GM18511 (cell line): ENCODE measurements at regions not wholly inside any gene's neighbourhood (a gene's known extent, or its start where the extent isn't known, plus 50 kb on each side); places are given as distances from the start of the nearest gene placed in this dataset.

Experiments used
- ATAC-seq: cut with Tn5 transposase; IDR thresholded peaks from one replicate; pipeline ENCODE4 v1.9.1; 2021; ENCODE audit warnings: mild to moderate bottlenecking, moderate library complexity; ENCODE audit not compliant: unreplicated experiment

GRCh38 chr10:130751106-130751840 is 560.2 kb downstream of the TCERG1L start:
- ATAC-seq = no peak

GRCh38 chr10:130751851-130752250 is 559.7 kb downstream of the TCERG1L start:
- no peak for ATAC-seq

- no peak for ATAC-seq
These were observed 554.9 kb downstream of the TCERG1L start for GRCh38 chr10:130756651-130757050.

GRCh38 chr10:130757271-130757670 is 554.2 kb downstream of the TCERG1L start:
- no peak for ATAC-seq

GRCh38 chr10:130757821-130758489 is 553.6 kb downstream of the TCERG1L start:
- ATAC-seq = no peak

GRCh38 chr10:130758529-130758928 is 553.0 kb downstream of the TCERG1L start:
- ATAC-seq = no peak

GRCh38 chr10:130761032-130761575 is 550.4 kb downstream of the TCERG1L start:
- ATAC-seq = no peak

- no peak for ATAC-seq
These were observed 549.7 kb downstream of the TCERG1L start for GRCh38 chr10:130761788-130762301.

- ATAC-seq = no peak
These were observed 549.0 kb downstream of the TCERG1L start for GRCh38 chr10:130762491-130762890.

GRCh38 chr10:130763071-130763470 is 548.5 kb downstream of the TCERG1L start:
- no peak for ATAC-seq

- no peak for ATAC-seq
These were observed 548.0 kb downstream of the TCERG1L start for GRCh38 chr10:130763491-130763890.

- no peak for ATAC-seq
These were observed 546.9 kb downstream of the TCERG1L start for GRCh38 chr10:130764651-130765050.

GRCh38 chr10:130766071-130766470 is 545.5 kb downstream of the TCERG1L start:
- ATAC-seq = no peak

GRCh38 chr10:130767116-130767730 is 544.3 kb downstream of the TCERG1L start:
- ATAC-seq = no peak

GRCh38 chr10:130769146-130770017 is 542.1 kb downstream of the TCERG1L start:
- ATAC-seq = no peak

GRCh38 chr10:130770018-130770630 is 541.4 kb downstream of the TCERG1L start:
- ATAC-seq = no peak

GRCh38 chr10:130771491-130771946 is 540.0 kb downstream of the TCERG1L start:
- ATAC-seq = no peak

GRCh38 chr10:130772056-130772455 is 539.5 kb downstream of the TCERG1L start:
- no peak for ATAC-seq

GRCh38 chr10:130772676-130773075 is 538.8 kb downstream of the TCERG1L start:
- no peak for ATAC-seq

GRCh38 chr10:130773941-130774340 is 537.6 kb downstream of the TCERG1L start:
- no peak for ATAC-seq
